HG03045 (cell line): ENCODE measurements at regions not wholly inside any gene's neighbourhood (a gene's known extent, or its start where the extent isn't known, plus 50 kb on each side); places are given as distances from the start of the nearest gene placed in this dataset.

Source experiments
- ATAC-seq: cut with Tn5 transposase; IDR thresholded peaks from one replicate; pipeline ENCODE4 v1.9.1; 2021; ENCODE audit warnings: mild to moderate bottlenecking, moderate library complexity; ENCODE audit not compliant: unreplicated experiment

DNA sequence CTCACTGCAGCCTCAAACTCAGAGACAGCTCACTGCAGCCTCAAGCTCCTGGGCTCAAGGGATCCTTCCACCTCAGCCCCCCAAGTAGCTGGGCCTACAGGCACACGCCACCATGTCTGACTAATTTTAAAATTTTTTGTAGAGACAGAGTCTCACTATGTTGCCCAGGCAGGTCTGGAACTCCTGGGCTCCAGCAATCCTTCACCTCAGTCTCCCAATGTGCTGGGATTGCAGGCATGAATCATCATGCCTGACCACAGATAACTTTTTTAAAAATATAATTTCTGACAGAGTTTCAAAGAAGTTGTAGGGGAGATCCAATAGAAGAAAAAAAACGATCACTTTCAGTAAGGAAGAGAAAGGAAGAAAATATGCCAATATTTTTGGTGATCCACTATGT is 189.7 kb upstream of the CDKN3 start:
- ATAC-seq: no peak

DNA sequence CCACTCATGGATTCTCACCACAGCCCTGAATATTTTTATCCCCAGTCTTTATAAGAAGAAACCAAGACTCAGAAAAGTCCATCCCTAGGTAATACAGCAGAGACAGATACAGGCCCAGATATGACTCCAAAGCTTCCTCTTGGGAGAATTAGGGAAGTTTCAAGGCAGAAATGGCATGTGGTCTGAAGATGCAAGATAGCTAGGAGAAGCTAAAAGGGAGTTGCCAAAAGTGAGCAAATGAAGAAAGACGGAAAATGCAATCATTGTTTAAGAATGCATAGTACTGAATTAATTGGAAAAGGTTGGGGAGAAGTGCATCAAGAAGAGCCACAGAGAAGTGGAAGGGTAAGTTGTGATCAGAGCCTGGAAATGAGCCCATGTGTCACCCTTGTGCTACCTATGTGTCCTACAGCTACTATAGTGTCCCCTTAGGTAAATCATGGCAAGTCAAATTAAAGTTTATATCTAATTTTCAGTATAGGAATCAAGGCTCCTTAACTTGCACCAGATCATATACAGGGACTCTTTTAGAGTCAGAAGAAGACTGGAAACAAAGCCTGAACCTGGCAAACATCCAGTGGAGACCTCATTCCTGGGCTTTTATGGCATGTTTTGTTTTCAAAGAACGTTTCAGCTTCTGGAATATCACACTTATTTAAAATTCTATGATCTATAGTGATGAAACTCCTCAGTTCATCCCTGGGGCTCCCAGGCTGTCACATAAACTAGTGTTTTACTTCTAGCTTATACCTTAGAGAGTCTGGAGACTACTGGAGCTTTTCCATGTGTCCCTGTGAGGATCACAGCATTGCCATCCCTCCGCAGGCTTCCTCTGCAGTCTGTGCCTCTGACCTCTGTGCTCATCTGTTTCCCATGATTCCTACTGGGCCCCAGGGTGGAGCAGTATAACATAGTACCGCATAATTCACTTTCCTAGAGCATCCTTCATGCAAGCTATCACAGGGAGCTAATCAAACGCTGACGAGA is 189.0 kb upstream of the CDKN3 start:
- ATAC-seq: no peak

DNA sequence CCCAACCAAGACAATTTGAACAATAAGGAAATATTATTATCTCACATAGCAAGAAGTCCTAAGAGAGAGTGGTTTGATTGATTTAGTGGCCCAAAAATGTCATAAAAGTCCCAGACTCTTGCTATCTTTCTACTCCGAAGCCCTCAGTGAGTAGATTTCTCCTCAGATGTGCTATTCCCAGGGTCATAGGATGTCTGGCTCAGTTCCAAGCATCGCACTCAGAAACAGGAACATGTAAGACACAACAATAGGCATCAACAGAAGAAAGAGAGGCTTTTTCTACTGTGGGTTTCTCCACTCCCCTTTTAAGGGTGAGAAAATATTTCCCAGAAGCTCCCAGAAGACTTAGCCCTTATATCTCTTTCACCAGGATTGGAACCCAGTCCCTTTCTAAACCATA is 188.1 kb upstream of the CDKN3 start:
- no peak for ATAC-seq

DNA sequence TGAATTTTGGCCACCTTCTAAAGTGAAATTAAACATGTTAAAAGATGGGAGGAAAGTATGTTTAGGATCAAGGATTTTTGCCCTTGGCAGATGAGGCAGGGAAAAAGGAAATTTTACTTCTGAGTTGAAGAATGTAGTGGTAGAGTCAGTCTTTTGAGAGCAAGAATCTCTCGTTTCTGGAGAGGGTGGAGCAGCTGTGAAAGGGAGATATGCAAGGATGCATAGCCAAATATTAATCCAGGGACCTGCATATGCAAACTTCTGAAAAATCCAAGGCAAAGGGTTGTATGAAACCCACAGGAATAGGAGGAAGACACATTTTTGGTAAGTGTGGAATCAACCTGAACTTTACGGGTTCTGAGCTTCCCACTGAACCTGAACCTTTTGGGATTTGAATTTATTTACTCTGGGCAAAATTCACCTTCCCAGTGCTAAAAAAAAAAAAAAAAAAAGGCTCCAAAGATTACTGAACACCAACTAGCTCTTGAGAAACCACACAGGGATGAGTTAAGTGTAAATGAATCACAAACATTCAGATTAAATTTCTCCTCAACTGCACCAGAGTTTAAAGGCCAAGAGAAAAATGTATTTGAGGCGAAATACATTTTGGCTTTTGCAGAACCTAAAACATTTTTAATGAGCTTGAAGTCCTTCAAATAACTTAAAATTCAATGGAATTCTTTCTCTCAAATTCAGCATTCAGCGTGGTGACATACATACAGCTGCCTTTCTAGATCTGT is 187.1 kb upstream of the CDKN3 start:
- ATAC-seq: no peak

DNA sequence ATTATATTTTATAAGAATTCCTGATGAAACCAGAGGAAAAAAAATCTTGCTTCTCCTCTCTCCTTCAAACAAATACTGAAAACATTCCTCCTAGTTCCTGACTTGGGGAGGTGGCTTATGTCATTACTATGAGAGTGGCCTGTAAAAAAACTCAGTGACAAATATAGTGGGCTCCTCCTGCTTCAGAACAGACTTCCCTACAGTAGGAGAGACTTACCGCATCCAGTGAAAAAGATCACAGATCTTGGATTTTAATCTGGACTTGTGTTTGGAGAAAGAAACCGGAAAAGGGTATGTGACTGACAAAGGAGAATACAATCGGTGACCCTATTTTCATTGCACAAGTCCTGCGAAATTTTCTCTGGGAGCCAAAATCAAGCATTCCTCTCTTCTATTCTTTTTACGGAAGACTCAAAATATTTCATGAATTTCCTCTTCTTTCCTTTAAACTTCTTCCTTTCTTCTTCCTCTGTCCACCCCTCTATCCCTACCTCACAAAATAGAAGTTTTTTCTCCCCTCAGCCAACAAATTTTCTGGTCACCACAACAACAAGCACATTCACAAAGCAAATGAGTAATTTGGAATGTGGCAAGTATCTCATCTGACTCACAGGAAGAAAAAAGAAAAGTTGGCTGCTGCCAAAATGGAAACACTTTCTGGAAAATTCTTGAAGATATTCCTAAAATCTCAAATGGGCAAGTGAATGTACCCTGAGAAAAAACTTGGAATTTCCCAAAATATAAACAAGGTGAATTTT is 185.1 kb upstream of the CDKN3 start:
- ATAC-seq: no peak

DNA sequence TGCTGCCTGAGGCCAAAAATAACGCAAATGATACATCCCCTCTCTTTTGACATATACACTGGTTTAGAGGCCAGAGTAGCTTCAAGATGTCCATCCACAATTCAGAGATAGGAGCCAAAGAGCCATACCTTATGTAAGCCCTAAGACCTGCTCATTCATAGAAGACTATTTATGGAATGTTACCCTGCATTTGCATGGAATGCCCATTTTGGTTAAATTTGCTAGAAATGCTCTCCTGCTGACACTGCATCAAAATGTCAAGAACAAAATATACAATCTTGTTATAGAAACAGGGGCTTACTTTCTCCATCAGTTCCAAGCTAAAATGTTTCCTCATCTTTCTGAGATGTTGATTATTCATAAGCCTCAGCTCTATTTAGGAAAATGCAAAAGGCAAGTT is 183.3 kb upstream of the CDKN3 start:
- ATAC-seq: no peak

DNA sequence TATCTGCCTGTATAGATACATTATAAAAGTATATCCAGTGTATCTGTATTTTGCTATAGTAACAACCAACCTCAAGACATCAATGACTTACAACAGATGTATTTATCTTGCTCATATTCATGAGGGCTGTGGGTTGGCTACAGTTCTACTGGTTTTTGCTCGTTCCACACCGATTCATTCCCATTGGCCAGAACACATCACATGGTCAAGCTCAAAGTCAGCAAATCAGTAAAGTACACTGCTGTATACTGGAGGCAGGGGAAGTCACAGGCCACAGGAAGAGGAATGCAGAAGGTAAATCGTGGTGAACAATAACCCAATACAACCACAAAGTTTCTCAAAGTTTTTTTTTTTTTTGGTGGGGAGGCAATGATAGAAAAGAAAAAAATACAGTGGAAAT is 180.0 kb upstream of the CDKN3 start:
- no peak for ATAC-seq

DNA sequence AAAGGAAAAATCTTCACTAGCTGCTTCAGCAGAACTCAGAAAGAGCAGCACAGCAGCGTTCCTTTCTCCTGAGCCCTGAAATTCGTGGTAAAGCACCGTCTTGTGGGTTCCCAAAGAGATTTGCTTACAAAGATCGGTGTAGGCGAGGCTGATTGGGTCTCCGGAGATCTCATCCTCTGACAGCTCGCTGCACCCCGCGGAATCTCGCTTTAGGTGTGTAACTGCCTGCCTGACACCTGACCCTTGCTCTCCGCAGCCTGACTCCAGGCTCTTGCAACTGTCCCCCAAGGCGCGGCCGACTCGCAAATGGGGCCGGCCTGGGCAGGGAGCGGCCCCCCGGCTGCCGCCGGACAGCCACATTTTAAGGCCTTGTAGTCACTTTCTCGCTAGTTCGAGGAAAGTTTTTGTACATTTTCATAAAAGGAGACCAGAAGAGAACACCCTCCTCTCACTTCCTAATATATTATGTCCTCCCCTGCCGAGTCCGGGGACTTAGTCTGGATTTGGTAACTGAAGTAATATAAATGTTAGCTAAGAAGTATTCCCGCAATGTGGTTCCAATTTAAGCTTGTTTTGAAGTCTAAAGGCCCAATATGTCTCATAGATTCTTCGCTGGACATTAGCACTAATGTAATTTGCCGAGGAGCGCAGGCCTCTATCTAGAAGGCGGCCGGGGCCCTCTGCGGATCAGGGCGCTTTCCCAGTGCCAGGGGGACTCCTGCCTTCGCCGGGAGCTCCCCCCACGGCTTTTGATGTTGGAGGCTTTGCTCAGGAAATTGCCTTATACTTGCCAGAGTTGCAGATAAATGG is 177.3 kb upstream of the CDKN3 start:
- no peak for ATAC-seq

DNA sequence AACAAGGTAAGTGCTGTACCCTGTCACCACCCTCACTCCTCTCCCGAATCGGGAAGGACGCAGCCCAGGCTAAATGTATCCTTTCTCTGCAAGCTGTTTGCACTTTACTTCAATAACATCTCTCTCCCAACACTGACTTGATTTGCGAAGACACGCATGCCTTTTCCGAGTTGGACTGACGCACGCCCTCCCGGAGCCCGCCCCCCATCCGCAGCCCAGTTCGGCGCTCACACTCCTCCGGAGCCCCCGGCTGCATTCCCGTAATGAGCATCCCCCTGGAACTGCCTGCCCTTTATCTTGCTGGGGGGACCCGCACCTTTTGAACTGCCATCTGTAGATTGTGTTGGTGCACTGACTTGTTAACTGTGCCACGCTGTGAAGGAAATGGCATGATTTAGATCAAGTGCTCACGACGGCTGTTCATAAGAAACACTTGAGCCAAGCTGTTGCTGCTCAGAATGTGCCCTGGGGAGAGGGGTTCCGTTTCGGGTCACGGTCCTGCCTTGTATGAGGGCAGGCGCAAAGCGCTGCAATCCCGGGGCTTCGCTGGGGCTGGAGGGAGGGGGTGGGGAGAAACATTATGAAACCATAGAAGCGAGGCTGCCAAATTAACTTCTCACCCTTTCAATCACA is 176.6 kb upstream of the CDKN3 start:
- ATAC-seq: no peak

DNA sequence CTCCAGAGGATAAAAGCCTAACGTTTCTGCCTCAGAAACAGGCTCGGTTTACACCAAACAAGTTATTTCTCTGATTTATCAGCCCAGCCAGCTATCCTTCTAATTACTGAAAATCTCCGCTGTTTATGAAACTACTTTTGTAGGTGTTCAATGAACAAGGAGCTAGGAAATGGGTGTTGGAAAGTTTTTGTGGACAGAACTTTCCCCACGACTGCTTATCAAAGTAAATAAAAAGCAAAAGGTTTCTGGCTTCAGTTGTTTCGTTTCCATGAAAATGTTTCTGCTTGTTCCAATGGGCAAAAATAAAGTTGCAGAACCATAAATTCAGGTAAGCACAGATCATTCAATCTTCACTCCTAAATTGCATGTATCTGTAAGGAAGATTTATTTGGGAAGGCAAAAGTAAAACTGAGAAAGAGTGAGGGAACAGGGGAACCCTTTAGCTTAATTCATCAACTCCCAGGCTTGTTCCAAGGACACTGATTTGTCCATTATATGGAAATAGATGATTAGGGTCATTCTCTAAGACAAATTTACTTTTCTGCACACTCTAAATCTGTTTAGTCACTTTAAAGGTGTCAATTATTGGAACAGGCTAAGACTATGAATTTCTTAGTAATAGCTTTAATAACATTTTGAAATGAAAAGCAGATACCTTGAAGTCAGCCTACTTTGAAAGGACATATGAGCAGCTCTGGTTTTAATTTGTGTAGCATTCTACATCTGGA is 175.9 kb upstream of the CDKN3 start:
- ATAC-seq: no peak

DNA sequence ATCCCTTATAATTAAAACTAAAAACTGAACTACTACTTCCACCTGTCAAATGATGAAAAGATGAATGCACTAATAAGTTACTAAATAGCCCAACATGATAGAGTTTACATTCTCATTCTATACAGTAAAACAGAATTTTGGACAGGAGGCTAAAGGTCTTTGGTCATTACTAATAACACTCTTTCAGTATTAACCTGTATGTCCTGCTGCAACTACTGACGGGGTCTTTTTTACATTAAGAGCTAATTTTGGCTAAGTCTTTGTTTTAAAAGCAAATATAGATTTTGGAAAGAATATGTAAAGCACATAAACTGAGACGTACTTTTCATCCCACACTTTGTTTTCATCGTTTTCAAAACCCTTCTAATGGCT is 175.4 kb upstream of the CDKN3 start:
- no peak for ATAC-seq

DNA sequence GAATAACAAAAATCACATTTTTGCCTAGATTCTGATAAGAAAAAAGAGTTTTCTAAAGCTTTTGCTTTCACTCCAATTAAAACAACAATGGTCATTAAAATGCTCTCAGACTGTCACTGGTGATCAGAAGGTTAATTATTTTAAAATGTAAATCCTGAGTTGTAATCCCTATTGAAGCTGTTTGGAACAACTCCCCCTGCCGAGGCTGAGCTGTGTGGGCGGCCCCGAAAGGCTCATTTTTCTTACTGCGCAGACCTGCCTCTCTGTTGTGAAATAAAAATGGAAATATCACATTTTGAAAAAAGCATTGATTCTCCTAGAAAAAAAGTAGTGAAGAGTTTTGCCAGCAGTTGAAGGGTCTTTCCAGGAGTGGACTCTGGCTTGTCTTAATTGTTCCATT is 174.8 kb upstream of the CDKN3 start:
- no peak for ATAC-seq

DNA sequence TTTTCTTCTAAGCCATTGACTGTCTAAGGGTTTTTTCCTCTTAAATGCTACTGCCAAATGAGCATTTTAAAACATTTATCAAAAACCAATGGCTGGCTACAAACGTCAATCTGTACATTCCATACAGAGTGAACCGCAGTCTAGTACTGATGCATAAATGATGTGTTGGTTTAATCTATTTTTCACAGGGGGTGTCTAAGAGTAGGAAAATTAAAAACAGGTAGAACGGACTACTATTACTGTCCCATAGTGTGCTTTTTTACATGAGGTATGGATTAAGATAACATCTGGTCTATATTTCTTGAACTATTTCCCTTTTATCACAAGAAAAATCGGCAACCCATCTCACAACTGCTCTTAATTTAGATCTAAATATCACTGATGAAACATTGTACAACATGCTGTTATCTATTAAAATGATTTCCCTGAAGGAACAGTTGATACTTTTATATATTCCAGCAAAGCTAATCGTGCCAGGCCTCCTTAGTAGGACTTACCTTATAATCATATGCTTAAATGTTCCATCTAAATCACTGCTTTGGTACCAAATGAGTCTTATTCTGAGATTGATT is 172.9 kb upstream of the CDKN3 start:
- ATAC-seq: no peak

DNA sequence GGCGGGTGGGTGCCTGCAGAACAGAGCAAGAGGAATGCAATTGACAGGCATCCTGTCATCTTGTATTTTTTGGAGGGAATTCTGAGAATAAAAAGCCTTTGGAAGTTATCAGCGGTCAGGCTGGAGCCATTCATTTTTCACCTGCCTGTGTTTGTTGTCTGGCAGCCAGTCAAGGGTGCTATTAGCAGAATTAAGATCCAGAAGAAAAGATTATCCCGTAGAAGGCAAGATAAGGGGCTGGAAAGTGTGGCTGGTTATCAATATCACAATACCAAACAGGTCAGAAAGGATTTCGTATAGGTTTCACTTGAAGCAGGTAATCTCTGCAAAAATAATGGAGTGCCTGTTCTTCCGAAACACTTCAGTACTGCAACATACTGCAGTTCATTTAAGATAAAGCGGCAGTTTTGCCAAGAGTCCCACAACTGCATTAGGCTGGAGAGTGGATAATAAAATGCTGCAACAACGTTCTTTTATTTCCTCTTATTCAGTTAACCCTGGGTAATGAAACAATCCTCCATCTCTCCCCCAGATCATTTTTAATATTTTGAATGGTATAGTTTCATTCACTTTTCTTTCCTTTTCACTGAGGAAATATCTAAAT is 171.2 kb upstream of the CDKN3 start:
- no peak for ATAC-seq

DNA sequence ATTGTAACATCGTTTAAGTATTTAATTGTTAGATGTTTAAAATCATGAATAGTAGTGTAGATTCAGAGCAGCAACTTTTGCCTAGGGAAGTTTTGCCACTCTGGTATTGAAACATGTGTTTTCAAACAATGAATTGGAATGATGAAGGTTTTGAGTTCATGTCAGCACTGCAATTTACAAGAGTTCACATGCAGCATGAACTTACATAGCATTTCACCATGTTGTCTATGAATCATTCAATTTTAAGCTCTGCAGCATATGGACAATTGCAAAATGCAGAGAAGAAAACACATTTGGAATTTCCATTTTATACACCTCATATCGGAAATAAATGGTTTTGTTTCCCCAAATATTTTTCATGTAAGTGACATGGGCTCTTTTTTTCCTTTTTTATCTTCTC is 170.7 kb upstream of the CDKN3 start:
- ATAC-seq: no peak

DNA sequence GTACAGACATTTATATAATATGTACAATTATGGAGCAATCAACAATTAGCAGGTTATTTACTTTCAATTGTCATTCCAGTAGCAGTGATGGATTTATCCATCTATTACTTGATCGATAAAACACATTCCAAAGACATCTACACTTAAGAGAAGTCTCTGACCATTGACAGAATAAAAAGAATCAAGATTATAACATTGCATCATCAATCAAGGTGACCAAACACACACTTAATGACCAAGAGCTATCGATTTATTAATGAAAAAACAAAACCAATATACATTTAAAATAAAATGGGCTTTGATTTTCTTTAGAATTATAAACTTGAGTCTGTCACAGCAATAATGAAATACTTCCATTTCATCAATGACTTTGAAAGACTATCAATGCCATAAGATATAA is 170.2 kb upstream of the CDKN3 start:
- ATAC-seq: no peak

DNA sequence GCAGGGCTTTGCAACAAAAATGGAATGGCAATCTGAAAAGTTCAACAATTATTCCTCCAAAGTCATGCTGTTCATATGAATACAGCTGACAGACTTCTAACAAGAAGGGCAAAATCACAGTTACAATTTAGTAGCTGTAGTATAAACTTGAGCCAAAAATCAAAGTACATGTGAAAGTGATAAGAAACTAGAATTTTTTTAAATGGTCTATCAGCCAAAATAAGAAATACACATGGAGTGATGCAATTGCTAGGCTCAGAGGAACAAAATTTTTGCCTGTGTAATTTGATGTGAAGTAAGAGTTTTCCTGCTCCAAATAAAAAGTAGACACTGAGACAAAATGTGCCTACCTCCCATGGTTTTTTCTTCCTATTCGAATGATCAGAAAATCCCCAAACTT is 167.7 kb upstream of the CDKN3 start:
- no peak for ATAC-seq

DNA sequence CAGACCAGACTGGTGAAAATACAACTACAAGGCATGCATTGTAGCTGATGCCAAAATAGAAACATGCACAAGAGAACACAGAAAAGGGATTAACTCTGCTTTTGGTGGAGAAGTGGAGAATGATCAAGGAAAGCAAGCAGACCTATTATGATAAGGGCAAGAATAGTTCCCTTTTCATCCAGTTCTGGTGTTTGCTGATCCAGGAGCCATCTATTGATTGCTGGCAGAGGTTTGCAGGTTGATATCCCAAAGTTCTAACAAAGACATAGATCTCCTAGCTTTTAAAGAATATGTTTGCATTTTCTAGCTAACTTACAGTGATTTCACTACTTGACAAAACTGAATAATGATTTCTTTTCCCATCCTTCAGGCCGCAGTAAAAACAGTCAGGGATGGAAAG is 166.2 kb upstream of the CDKN3 start:
- ATAC-seq: no peak

DNA sequence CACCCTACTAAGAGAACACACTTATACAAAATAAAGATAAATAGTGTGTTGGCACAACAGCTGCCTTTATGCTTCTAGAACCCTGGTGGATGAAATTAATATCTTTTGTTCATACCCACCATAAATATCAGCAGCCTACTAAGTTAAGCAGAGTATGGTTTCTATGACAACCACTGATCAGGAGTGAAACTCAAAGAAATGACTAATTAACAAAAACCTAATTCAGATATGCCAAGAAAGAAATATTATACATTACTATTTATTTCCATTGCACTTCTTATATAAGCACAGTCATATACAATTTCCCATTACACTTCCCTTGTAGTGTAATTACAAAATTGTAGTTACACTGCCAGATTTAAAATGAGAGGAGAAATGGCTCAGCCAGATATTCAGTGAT is 164.1 kb upstream of the CDKN3 start:
- no peak for ATAC-seq
